ENCODE measurements at regions not wholly inside any gene's neighbourhood (a gene's known extent, or its start where the extent isn't known, plus 50 kb on each side); places are given as distances from the start of the nearest gene placed in this dataset.

DNA sequence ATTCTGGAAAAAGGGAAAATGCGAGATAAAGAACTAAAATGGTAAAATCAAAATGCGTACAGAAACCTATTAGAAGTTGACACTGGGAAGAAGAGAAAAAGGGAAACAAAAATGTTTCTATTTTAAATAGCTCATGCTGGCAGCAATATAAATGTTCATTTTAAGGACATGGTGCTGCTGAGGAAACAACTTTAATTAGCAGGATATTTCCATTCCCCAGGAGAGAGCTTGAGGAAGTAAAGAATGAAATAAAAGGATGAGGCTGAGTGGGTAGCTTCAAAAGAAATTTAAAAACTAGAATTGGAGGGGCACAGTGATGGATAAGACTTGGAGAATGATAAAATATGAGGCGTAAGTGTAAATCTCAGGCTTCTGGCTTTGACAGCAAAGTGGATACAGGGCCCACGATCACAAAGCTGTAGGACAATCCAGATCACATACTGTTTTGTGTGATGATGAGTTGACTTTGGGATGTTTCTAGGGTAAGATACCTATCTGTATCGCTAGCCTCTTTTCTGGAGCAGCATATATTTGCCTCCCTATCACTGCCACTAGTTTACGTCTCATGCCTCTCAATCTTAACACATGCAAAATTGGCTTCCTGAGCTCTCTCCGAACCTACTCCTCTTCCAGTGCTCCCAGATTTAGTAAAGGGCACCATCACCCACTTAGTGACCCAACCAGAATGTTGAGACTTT, 571.3 kb upstream of the MIR17HG start:
- DNase-seq (ENCODE audit: extremely low read depth, low read depth, low spot score) = no peak

DNA sequence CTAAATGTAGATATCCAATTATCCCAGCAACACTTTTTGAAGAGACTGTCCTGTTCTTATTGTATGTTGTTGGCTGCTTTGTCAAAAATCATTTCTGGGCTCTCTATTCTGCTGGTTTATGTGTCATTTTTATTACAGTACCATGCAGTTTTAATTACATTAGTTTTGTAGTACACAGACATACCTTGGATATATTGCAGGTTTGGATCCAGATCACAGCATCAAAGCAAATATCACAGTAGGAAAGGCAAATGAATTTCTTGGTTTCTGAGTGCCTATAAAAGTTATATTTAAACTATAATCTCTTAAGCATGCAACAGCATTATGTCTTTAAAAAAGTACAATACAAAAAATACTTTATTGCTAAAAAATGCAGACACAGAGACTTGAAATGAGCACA, 564.2 kb upstream of the MIR17HG start:
- DNase-seq (ENCODE audit: extremely low read depth, low read depth, low spot score) = no peak

GRCh38 chr13:90787007-90787406, 560.5 kb upstream of the MIR17HG start:
- DNase-seq (ENCODE audit: extremely low read depth, low read depth, low spot score) = no peak

DNA sequence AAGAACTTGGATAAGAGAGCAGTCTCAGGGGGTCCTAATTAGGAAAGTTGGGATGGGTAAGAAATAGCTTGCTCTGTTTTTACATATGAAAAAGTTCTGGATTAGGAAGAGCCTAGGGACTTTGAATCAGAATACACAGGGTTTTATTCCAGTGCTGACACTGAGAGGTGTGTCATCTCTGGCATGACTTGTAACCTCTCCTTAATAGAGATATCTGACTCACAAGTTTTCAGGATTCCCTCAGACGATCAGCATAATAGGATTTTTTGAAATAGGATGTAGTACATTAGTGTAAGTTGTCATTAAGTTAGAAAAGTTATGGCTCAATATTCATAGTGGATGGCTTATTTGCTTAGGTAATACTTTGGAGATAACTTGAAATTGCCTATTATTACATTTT, 555.2 kb upstream of the MIR17HG start:
- no peak for DNase-seq (ENCODE audit: extremely low read depth, low read depth, low spot score)

GRCh38 chr13:90793261-90793820, 554.1 kb upstream of the MIR17HG start:
- no peak for DNase-seq (ENCODE audit: extremely low read depth, low read depth, low spot score)

DNA sequence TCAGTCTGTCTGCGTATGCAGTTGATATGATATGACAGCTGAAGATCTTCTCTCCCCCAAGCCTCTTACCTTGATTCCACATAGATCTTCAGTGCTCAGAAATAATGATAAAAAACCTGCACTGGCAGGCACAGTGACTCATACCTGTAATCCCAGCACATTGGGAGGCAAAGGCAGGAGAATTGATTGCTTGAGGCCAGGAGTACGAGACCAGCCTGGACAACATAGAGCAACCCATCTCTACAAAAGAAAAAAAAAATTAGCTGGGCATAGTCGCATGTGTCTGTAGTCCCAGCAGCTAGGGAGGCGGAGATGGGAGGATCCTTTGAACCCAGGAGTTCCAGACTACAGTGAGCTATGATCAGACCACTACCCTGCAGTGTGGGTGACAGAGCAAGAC, 551.0 kb upstream of the MIR17HG start:
- DNase-seq (ENCODE audit: extremely low read depth, low read depth, low spot score) = no peak

DNA sequence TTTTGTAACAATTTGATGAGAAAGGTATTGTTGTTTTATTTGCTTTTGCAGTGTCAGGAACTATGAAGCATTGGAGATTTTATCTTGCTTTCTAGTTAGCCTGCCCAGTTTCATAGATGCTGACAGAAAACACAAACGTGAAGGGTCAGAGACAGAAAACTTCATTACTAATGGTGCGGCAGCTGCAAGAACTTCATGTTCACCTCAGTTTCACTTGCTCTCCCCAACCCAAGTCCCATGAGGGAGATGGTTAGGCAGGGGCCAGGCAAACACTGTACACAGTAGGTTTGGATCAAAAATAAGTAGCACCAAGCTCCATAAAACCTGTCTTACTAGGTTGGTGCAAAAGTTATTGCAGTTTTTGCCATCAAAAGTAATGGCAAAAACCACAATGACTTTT, 550.2 kb upstream of the MIR17HG start:
- no peak for DNase-seq (ENCODE audit: extremely low read depth, low read depth, low spot score)

- no peak for DNase-seq (ENCODE audit: extremely low read depth, low read depth, low spot score)
Measured at GRCh38 chr13:90798381-90798780, 549.1 kb upstream of the MIR17HG start.

DNA sequence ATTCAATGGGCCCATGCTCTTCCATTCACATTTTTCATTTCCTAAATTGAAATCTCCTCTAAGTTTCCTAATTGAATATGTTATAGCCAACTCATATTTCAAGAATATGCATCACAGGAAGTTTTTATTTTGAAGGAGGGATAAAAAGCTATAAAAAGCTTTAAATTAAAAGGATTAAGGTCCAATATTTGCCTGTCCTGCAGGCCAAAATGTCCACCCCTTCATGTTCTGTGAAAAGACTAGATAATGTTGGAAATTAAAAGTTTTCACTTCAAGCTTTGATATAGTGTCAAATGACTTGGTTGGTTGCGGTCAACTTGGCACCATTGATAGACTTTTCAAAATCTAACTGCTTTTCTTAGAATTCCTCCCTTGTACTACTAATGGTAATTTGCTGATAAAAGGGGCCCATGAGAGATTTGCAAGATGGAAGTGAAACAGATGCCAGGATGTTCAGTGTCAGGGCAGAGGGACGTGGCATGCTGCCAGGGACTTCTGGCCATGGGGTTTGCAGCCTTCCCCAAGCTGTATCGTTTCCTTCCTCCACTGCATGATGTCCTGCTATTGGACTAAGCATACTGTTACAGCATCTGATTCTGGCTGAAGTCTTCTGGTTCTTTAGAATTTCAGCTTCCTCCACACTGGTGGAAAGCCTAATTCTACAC, 547.3 kb upstream of the MIR17HG start:
- DNase-seq (ENCODE audit: extremely low read depth, low read depth, low spot score) = no peak

- DNase-seq (ENCODE audit: extremely low read depth, low read depth, low spot score) = no peak
Measured at GRCh38 chr13:90801621-90802020, 545.9 kb upstream of the MIR17HG start.

DNA sequence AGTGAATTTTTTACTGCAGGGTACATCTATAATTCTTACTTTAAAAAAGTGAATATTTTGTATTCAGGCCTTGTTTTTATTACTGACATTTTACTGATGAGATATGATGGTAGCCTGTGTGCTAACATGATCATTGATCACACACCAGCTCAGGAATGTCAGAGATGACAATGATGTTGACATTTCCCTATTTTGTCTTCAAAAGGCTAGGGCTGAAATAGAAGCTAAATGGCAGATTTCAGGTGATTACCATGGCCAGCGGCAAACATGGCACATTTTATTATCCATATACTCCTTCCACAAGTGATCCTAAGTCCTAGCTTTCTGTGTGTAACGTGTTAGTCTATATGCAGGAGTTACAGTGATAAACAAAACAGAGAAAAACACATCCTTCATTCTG, 544.3 kb upstream of the MIR17HG start:
- DNase-seq (ENCODE audit: extremely low read depth, low read depth, low spot score) = no peak

GRCh38 chr13:90806016-90806615, 541.4 kb upstream of the MIR17HG start:
- no peak for DNase-seq (ENCODE audit: extremely low read depth, low read depth, low spot score)

GRCh38 chr13:90806892-90807291, 540.6 kb upstream of the MIR17HG start:
- no peak for DNase-seq (ENCODE audit: extremely low read depth, low read depth, low spot score)

- DNase-seq (ENCODE audit: extremely low read depth, low read depth, low spot score) = no peak
Measured at GRCh38 chr13:90808838-90809237, 538.6 kb upstream of the MIR17HG start.

DNA sequence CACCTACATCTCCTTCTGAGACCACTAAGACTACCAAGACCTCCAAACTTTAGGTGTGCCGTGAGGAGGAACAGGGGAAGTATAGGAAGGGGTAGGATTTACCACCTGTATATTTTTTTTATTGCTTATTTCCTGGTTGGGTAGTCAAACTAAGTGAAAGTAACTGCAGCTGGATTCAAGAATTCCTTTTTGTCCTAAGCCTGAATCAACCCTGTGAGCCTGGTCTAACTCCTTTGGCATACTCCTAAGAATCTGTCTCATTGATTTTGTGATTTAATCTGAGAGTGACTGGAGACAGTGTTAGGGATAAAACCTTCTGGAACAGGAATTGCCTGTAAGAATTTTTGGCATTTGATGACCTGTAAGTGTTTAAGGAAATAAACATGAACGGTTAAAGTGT, 523.5 kb upstream of the MIR17HG start:
- DNase-seq (ENCODE audit: extremely low read depth, low read depth, low spot score) = no peak

DNA sequence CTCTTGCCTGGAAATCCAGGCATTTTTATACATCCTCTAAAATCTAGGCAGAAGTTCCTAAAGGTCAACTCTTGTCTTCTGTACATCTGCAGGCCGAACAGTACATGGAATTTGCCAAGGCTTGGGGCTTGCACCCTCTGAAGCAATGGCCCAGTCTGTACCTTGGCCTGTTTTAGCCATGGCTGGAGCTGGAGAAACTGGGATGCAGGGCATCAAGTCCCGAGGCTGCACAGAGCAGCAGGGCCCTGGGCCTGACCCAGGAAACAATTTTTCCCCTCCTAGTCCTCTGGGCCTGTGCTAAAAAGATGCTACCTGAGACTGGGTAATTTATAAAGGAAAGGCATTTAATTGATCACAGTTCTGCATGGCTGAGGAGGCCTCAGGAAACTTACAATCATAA, 520.8 kb upstream of the MIR17HG start:
- DNase-seq (ENCODE audit: extremely low read depth, low read depth, low spot score) = no peak

DNA sequence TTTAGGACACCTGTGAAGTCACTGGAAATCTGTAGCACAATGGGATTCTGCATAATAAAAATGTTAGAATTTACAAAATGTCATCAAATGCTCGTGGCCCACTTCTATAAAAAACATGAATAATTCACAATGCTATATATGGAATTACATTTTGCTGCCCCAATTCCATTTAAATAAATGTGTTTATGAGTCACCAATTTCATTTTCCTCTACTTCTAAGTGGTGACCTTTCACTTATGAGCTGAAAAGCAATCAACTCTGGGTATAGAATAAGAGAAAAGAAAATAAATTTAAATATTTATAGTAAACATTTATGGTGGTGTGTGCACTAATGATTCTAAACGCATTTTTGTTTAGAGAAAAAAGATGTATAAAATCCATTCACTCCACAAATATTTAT, 516.7 kb upstream of the MIR17HG start:
- DNase-seq (ENCODE audit: extremely low read depth, low read depth, low spot score) = no peak

GRCh38 chr13:90833951-90834350, 513.5 kb upstream of the MIR17HG start:
- no peak for DNase-seq (ENCODE audit: extremely low read depth, low read depth, low spot score)

DNA sequence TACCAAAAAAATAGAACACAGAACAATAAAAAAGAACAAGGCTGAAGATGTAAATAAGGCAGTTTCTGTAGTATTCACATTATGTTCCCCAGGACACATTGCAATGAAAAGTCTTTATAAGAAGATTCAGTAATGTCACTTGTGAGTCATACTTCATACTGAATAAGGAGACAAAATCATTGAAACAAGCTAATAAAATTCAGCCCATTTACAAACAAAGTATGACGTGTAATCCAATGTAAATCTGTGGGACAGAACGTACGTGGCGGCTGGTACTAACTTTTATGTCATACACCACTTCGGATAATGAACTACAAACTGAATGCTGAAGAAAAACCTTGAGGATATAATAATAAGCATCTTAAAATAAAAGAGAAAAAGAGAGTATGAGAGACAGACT, 512.8 kb upstream of the MIR17HG start:
- no peak for DNase-seq (ENCODE audit: extremely low read depth, low read depth, low spot score)

GRCh38 chr13:90835826-90836225, 511.7 kb upstream of the MIR17HG start:
- no peak for DNase-seq (ENCODE audit: extremely low read depth, low read depth, low spot score)

DNA sequence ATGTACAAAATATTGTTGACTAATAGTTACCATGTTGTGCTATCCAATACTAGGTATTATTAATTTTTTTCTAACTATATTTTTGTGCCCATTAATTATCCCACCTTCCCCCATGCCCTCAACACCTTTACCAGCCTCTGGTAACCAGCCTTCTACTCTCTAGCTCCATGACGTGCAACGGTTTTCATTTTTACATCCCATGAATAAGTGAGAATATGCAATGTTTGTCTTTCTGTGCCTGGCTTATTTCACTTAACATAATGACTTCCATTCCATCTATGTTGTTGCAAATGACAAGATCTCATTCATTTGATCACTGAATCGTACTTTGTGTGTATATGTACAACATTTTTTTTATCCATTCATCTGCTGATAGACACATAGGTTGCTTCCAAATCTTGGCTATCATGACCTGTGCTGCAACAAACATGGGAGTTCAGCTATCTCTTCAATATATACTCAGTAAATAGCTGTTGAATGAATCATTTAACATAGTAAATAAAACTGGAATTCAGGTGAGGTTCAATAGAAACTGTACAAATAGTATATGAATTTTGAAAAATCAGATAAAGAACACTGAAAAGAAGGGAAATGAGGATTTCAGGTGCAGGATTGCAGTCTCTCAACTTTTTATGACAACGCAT, 509.0 kb upstream of the MIR17HG start:
- no peak for DNase-seq (ENCODE audit: extremely low read depth, low read depth, low spot score)

GRCh38 chr13:90839061-90839460, 508.4 kb upstream of the MIR17HG start:
- no peak for DNase-seq (ENCODE audit: extremely low read depth, low read depth, low spot score)

All from glomerular endothelial cell (primary cell).